IPS-NIHi7 (cell line): ENCODE measurements at regions not wholly inside any gene's neighbourhood (a gene's known extent, or its start where the extent isn't known, plus 50 kb on each side); places are given as distances from the start of the nearest gene placed in this dataset.
"Not testable (repeated sequence)": the region's sequence is repeated elsewhere in the genome, so short reads cannot be mapped to it uniquely, and the experiment has no call there.

Experiments used
- DNase-seq: peaks from one replicate; pipeline ENCODE4 v3.0.0; 2012; ENCODE audit warnings: mixed read lengths; ENCODE audit errors: extremely low spot score

- no peak for DNase-seq
Measured at GRCh38 chr13:80888390-80888789, 547.5 kb upstream of the SPRY2 start.

GRCh38 chr13:80884056-80884785 lies 543.3 kb upstream of the SPRY2 start:
- no peak for DNase-seq

- DNase-seq = no peak
Measured at GRCh38 chr13:80883545-80883944, 542.6 kb upstream of the SPRY2 start.

GRCh38 chr13:80881942-80882445 lies 541.1 kb upstream of the SPRY2 start:
- DNase-seq = no peak

GRCh38 chr13:80881495-80881894 lies 540.6 kb upstream of the SPRY2 start:
- no peak for DNase-seq

- DNase-seq = no peak
Measured at GRCh38 chr13:80881034-80881433, 540.1 kb upstream of the SPRY2 start.

- no peak for DNase-seq
Measured at GRCh38 chr13:80877944-80878241, 537.0 kb upstream of the SPRY2 start.

GRCh38 chr13:80877209-80877943 lies 536.5 kb upstream of the SPRY2 start:
- no peak for DNase-seq

- DNase-seq = no peak
Measured at GRCh38 chr13:80873589-80873988, 532.7 kb upstream of the SPRY2 start.

- DNase-seq = not testable (repeated sequence)
Measured at GRCh38 chr13:80871971-80872370, 531.0 kb upstream of the SPRY2 start.

- DNase-seq = no peak
Measured at GRCh38 chr13:80871481-80871880, 530.6 kb upstream of the SPRY2 start.

- DNase-seq = no peak
Measured at GRCh38 chr13:80870186-80870585, 529.3 kb upstream of the SPRY2 start.

GRCh38 chr13:80866921-80867320 lies 526.0 kb upstream of the SPRY2 start:
- no peak for DNase-seq

GRCh38 chr13:80865329-80865728 lies 524.4 kb upstream of the SPRY2 start:
- no peak for DNase-seq

GRCh38 chr13:80862456-80862855 lies 521.5 kb upstream of the SPRY2 start:
- peak; percentile 13 for DNase-seq

GRCh38 chr13:80860845-80861244 lies 519.9 kb upstream of the SPRY2 start:
- no peak for DNase-seq

- DNase-seq = no peak
Measured at GRCh38 chr13:80858131-80858530, 517.2 kb upstream of the SPRY2 start.

- DNase-seq = no peak
Measured at GRCh38 chr13:80857321-80857720, 516.4 kb upstream of the SPRY2 start.

GRCh38 chr13:80850771-80851170 lies 509.8 kb upstream of the SPRY2 start:
- no peak for DNase-seq

GRCh38 chr13:80844164-80844563 lies 503.2 kb upstream of the SPRY2 start:
- no peak for DNase-seq

- DNase-seq = no peak
Measured at GRCh38 chr13:80841414-80841813, 500.5 kb upstream of the SPRY2 start.

GRCh38 chr13:80840316-80840976 lies 499.5 kb upstream of the SPRY2 start:
- DNase-seq = no peak

- no peak for DNase-seq
Measured at GRCh38 chr13:80835902-80836301, 495.0 kb upstream of the SPRY2 start.
